ENCODE measurements at regions not wholly inside any gene's neighbourhood (a gene's known extent, or its start where the extent isn't known, plus 50 kb on each side); places are given as distances from the start of the nearest gene placed in this dataset.

GRCh38 chr7:18228686-18229085 lies 201.0 kb upstream of the PRPS1L1 start:
- no peak overlapping the region for H3K4me3 ChIP-seq
- TF ChIP-seq CTCF (IDR thresholded peaks at IDR 0.05) = no peak
- no peaks in the 10 kb centered on the region for H3K9me3 ChIP-seq
- intact Hi-C loops (cut with DNase I, micrococcal nuclease) = no loop called here
- H3K36me3 ChIP-seq (ENCODE audit: low read depth) = no peaks in the 10 kb centered on the region
- ATAC-seq = peak; percentile 98
- peaks cover 9% of the 10 kb centered on the region for H3K4me1 ChIP-seq (ENCODE audit: low read depth)
- peak in 1 of 3 donors; percentile 57 for DNase-seq

GRCh38 chr7:18230271-18230670 lies 202.6 kb upstream of the PRPS1L1 start:
- Histone ChIP-seq H3K36me3 (ENCODE audit: low read depth) (no peaks in the 10 kb centered on the region), H3K9me3 (no peaks in the 10 kb centered on the region), H3K4me1 (ENCODE audit: low read depth) (peaks cover 9% of the 10 kb centered on the region), H3K4me3 (no peak overlapping the region)
- ATAC-seq (no peak), DNase-seq (no peak)
- intact Hi-C loops (cut with DNase I, micrococcal nuclease) = no loop called here
- no peak for TF ChIP-seq CTCF (IDR thresholded peaks at IDR 0.05)

GRCh38 chr7:18231854-18232253 lies 204.2 kb upstream of the PRPS1L1 start:
- H3K9me3 ChIP-seq = no peaks in the 10 kb centered on the region
- peaks cover 9% of the 10 kb centered on the region for H3K4me1 ChIP-seq (ENCODE audit: low read depth)
- ATAC-seq (no peak), DNase-seq (no peak)
- intact Hi-C loops (cut with DNase I, micrococcal nuclease) = no loop called here
- no peak overlapping the region for H3K4me3 ChIP-seq
- TF ChIP-seq CTCF (IDR thresholded peaks at IDR 0.05) = no peak
- no peaks in the 10 kb centered on the region for H3K36me3 ChIP-seq (ENCODE audit: low read depth)

- no peak for TF ChIP-seq CTCF (IDR thresholded peaks at IDR 0.05)
- Histone ChIP-seq H3K4me1 (ENCODE audit: low read depth) (no peaks in the 10 kb centered on the region), H3K36me3 (ENCODE audit: low read depth) (no peaks in the 10 kb centered on the region), H3K4me3 (no peak overlapping the region), H3K9me3 (no peaks in the 10 kb centered on the region)
- no peak for DNase-seq
- no peak for ATAC-seq
- intact Hi-C loops (cut with DNase I, micrococcal nuclease) = no loop called here
Measured at GRCh38 chr7:18234519-18234918, 206.9 kb upstream of the PRPS1L1 start.

- no peaks in the 10 kb centered on the region for H3K4me1 ChIP-seq (ENCODE audit: low read depth)
- intact Hi-C loops (cut with DNase I, micrococcal nuclease) = no loop called here
- ATAC-seq = no peak
- TF ChIP-seq CTCF (IDR thresholded peaks at IDR 0.05) = no peak
- H3K9me3 ChIP-seq = no peaks in the 10 kb centered on the region
- DNase-seq = no peak
- no peak overlapping the region for H3K4me3 ChIP-seq
- no peaks in the 10 kb centered on the region for H3K36me3 ChIP-seq (ENCODE audit: low read depth)
Measured at GRCh38 chr7:18235819-18236218, 208.2 kb upstream of the PRPS1L1 start.

GRCh38 chr7:18239212-18239611 lies 211.6 kb upstream of the PRPS1L1 start:
- Histone ChIP-seq H3K4me1 (ENCODE audit: low read depth) (no peaks in the 10 kb centered on the region), H3K4me3 (no peak overlapping the region), H3K9me3 (no peaks in the 10 kb centered on the region), H3K36me3 (ENCODE audit: low read depth) (no peaks in the 10 kb centered on the region)
- intact Hi-C loops (cut with DNase I, micrococcal nuclease) = no loop called here
- TF ChIP-seq CTCF (IDR thresholded peaks at IDR 0.05) = no peak
- DNase-seq (no peak), ATAC-seq (no peak)

Measured in mucosa of descending colon (tissue), 3 donors.